ENCODE measurements at regions not wholly inside any gene's neighbourhood (a gene's known extent, or its start where the extent isn't known, plus 50 kb on each side); places are given as distances from the start of the nearest gene placed in this dataset.
A peak's percentile ranks its signal among the peaks of the same experiment; 100 is the strongest.

- Histone ChIP-seq H3K4me1 (no peaks in the 10 kb centered on the region), H3K9me3 (no peaks in the 10 kb centered on the region), H3K4me3 (no peak overlapping the region), H3K27ac (no peak overlapping the region), H3K27me3 (peaks cover 9% of the 10 kb centered on the region), H3K36me3 (no peaks in the 10 kb centered on the region)
- TF ChIP-seq POLR2AphosphoS5 (IDR thresholded peaks at IDR 0.05) = no peak
- no peak for TF ChIP-seq EP300 (IDR thresholded peaks at IDR 0.05)
- DNase-seq (ENCODE audit: low spot score in 2 of 2) = peak in 1 of 2 donors; percentile 35
- WGBS = 55% methylated on average over 9 of the region's 11 CpGs
These were observed 108.1 kb upstream of the SOX1 start for GRCh38 chr13:111958612-111959395.

GRCh38 chr13:111960152-111960772, 106.7 kb upstream of the SOX1 start:
- no peak for DNase-seq (ENCODE audit: low spot score in 2 of 2)
- Histone ChIP-seq H3K4me3 (no peak overlapping the region), H3K4me1 (no peaks in the 10 kb centered on the region), H3K9me3 (no peaks in the 10 kb centered on the region), H3K27ac (no peak overlapping the region), H3K36me3 (no peaks in the 10 kb centered on the region), H3K27me3 (peaks cover 9% of the 10 kb centered on the region)
- TF ChIP-seq EP300 (IDR thresholded peaks at IDR 0.05) (no peak), POLR2A (IDR thresholded peaks at IDR 0.05) (no peak), POLR2AphosphoS5 (IDR thresholded peaks at IDR 0.05) (no peak)
- TF ChIP-seq, protein P1, sequence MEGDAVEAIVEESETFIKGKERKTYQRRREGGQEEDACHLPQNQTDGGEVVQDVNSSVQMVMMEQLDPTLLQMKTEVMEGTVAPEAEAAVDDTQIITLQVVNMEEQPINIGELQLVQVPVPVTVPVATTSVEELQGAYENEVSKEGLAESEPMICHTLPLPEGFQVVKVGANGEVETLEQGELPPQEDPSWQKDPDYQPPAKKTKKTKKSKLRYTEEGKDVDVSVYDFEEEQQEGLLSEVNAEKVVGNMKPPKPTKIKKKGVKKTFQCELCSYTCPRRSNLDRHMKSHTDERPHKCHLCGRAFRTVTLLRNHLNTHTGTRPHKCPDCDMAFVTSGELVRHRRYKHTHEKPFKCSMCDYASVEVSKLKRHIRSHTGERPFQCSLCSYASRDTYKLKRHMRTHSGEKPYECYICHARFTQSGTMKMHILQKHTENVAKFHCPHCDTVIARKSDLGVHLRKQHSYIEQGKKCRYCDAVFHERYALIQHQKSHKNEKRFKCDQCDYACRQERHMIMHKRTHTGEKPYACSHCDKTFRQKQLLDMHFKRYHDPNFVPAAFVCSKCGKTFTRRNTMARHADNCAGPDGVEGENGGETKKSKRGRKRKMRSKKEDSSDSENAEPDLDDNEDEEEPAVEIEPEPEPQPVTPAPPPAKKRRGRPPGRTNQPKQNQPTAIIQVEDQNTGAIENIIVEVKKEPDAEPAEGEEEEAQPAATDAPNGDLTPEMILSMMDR (IDR thresholded peaks at IDR 0.05) = no peak

- H3K4me3 ChIP-seq = no peak overlapping the region
- no peaks in the 10 kb centered on the region for H3K9me3 ChIP-seq
- peaks cover 9% of the 10 kb centered on the region for H3K27me3 ChIP-seq
- TF ChIP-seq POLR2AphosphoS5 (IDR thresholded peaks at IDR 0.05) (no peak), EP300 (IDR thresholded peaks at IDR 0.05) (no peak), POLR2A (IDR thresholded peaks at IDR 0.05) (no peak)
- TF ChIP-seq, protein P1 (IDR thresholded peaks at IDR 0.05) = no peak
- H3K36me3 ChIP-seq = no peaks in the 10 kb centered on the region
- 94% methylated on average over 9 of the region's 10 CpGs for WGBS
- H3K27ac ChIP-seq = no peak overlapping the region
- H3K4me1 ChIP-seq = no peaks in the 10 kb centered on the region
- peak in 1 of 2 donors; percentile 26 for DNase-seq (ENCODE audit: low spot score in 2 of 2)
These were observed 105.7 kb upstream of the SOX1 start for GRCh38 chr13:111961236-111961635.

DNA sequence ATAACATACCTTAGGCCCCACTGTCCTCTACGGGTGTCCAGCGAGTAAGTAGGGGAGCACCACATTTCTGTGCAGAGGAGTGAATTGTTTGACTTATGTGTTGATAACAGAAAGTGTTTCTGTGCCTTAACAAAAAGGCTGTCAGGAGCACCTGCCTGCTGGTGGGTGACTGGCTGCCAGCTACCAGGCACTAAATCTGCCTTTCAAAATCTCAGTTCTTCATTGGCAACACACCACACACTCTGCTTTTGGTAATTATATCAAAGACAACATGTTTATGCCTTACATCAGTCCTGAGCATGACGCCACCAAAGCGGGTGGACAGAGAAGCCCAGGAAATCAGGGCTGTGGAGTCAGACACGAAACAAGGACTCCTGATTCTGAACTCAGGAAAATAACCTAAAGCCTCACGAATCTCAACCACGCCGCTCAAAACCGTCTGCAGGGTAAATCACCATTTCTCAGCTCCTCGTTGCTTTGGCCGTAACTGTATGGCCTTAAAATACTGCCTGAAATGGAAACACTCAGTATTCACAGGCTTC, 105.2 kb upstream of the SOX1 start:
- Histone ChIP-seq H3K36me3 (no peaks in the 10 kb centered on the region), H3K4me1 (no peaks in the 10 kb centered on the region), H3K27me3 (peaks cover 4% of the 10 kb centered on the region), H3K9me3 (no peaks in the 10 kb centered on the region), H3K27ac (no peak overlapping the region), H3K4me3 (no peak overlapping the region)
- no peak for TF ChIP-seq POLR2AphosphoS5 (IDR thresholded peaks at IDR 0.05)
- TF ChIP-seq, protein P1 (IDR thresholded peaks at IDR 0.05) = no peak
- TF ChIP-seq POLR2A (IDR thresholded peaks at IDR 0.05) = no peak
- TF ChIP-seq EP300 (IDR thresholded peaks at IDR 0.05) = no peak
- peak in 1 of 2 donors; percentile 34 for DNase-seq (ENCODE audit: low spot score in 2 of 2)
- WGBS = 89% methylated on average over 9 of the region's 11 CpGs

GRCh38 chr13:111962431-111962891, 104.5 kb upstream of the SOX1 start:
- peaks cover 6% of the 10 kb centered on the region for H3K27me3 ChIP-seq
- DNase-seq (ENCODE audit: low spot score in 2 of 2) = peak in 1 of 2 donors; percentile 71
- no peak overlapping the region for H3K4me3 ChIP-seq
- 93% methylated on average over 17 of the region's 17 CpGs for WGBS
- no peaks in the 10 kb centered on the region for H3K36me3 ChIP-seq
- TF ChIP-seq EP300 (IDR thresholded peaks at IDR 0.05) = no peak
- no peak for TF ChIP-seq POLR2A (IDR thresholded peaks at IDR 0.05)
- TF ChIP-seq POLR2AphosphoS5 (IDR thresholded peaks at IDR 0.05) = no peak
- TF ChIP-seq, protein P1 (IDR thresholded peaks at IDR 0.05) = no peak
- H3K4me1 ChIP-seq = no peaks in the 10 kb centered on the region
- no peaks in the 10 kb centered on the region for H3K9me3 ChIP-seq
- no peak overlapping the region for H3K27ac ChIP-seq

Measured in suprapubic skin (tissue), 4 donors.